NB4 (cell line): ENCODE measurements at regions not wholly inside any gene's neighbourhood (a gene's known extent, or its start where the extent isn't known, plus 50 kb on each side); places are given as distances from the start of the nearest gene placed in this dataset.
A peak's percentile ranks its signal among the peaks of the same experiment; 100 is the strongest.

Experiments
- DNase-seq: peaks from one replicate; pipeline ENCODE4 v3.0.0; 2010; ENCODE audit warnings: low read depth
- H3K4me3 ChIP-seq: one replicate; pipeline ENCODE4 v1.5.1; 2011; ENCODE audit warnings: mild to moderate bottlenecking, low read depth, low read length, moderate library complexity
- CTCF ChIP-seq: IDR thresholded peaks from one replicate; pipeline ENCODE4 v1.5.1; 2012; ENCODE audit warnings: low read depth, low read length
- MAX ChIP-seq: IDR thresholded peaks from 2 replicates; pipeline ENCODE4 v1.6.1; 2011; ENCODE audit warnings: low read depth, low read length
- MYC ChIP-seq: IDR thresholded peaks from 2 replicates; pipeline ENCODE4 v1.6.1; 2011; ENCODE audit warnings: low read depth, low read length
- POLR2A ChIP-seq: IDR thresholded peaks from 2 replicates; pipeline ENCODE4 v1.6.1; 2011; ENCODE audit warnings: mild to moderate bottlenecking; ENCODE audit not compliant: insufficient read length; ENCODE audit errors: extremely low read depth

GRCh38 chr4:23558101-23558500 is 331.7 kb downstream of the PPARGC1A start:
- no peak for TF ChIP-seq CTCF
- no peak for DNase-seq
- H3K4me3 ChIP-seq, result no peak overlapping the region

- no peak for TF ChIP-seq MAX
- TF ChIP-seq CTCF, result no peak
- TF ChIP-seq MYC, result no peak
- TF ChIP-seq POLR2A, result no peak
- DNase-seq, result no peak
- no peak overlapping the region for H3K4me3 ChIP-seq
Observed at GRCh38 chr4:23547601-23548000, 342.2 kb downstream of the PPARGC1A start.

GRCh38 chr4:23547096-23547495 is 342.8 kb downstream of the PPARGC1A start:
- no peak overlapping the region for H3K4me3 ChIP-seq
- no peak for DNase-seq
- TF ChIP-seq POLR2A (no peak), MAX (no peak), CTCF (no peak), MYC (no peak)

- DNase-seq, result no peak
- H3K4me3 ChIP-seq, result no peak overlapping the region
- TF ChIP-seq MAX, result no peak
- TF ChIP-seq POLR2A, result no peak
- no peak for TF ChIP-seq CTCF
- TF ChIP-seq MYC, result no peak
Observed at GRCh38 chr4:23539969-23540569, 349.8 kb downstream of the PPARGC1A start.

GRCh38 chr4:23533859-23534258 is 356.0 kb downstream of the PPARGC1A start:
- TF ChIP-seq MYC (no peak), CTCF (no peak), POLR2A (no peak), MAX (no peak)
- H3K4me3 ChIP-seq, result no peak overlapping the region
- DNase-seq, result no peak

- no peak overlapping the region for H3K4me3 ChIP-seq
- TF ChIP-seq CTCF (no peak), MYC (no peak), MAX (no peak), POLR2A (no peak)
- DNase-seq, result peak; percentile 10
Observed at GRCh38 chr4:23516716-23517115, 373.1 kb downstream of the PPARGC1A start.
